ENCODE measurements at regions not wholly inside any gene's neighbourhood (a gene's known extent, or its start where the extent isn't known, plus 50 kb on each side); places are given as distances from the start of the nearest gene placed in this dataset.
A peak's percentile ranks its signal among the peaks of the same experiment; 100 is the strongest.

DNA sequence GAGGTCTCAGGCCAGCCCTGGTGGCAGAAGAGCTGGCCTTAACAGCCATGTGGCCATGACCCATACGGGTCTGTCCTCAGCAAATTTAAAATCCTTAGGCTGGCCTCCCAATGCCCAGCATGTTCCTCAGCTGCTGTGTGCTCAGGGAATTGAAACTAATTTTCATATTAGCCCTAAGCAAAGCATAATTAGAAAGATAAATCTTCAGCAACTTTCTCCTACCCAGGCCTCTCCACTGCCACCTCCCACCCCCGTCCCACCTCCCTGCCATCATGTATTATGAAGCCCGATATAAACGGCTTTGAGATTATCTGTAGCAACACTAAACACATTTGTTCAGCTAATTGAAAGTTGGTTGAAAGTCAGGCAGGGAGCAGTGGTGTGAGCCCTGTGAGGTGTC, 178.8 kb upstream of the NTM start:
- no peak for DNase-seq (ENCODE audit: low spot score)

DNA sequence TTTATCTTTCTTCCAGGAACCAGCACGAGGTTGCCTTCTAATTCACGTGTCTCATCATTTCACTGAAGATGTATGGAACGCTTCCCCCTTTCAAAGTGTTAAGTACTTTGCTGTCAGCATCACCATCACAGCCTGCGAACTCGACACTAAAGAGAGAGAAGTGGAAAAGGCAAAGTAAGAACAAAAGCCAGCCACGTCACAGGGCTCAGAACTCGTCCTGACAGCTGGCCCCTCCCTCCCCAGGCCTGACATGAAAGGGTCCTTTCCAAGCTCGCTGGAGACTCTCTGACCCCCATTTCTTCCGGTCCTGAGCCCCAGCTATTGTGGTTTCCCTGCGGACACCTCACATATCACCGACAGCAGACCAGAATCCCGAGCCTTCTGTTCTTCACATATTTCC, 177.8 kb upstream of the NTM start:
- no peak for DNase-seq (ENCODE audit: low spot score)

DNA sequence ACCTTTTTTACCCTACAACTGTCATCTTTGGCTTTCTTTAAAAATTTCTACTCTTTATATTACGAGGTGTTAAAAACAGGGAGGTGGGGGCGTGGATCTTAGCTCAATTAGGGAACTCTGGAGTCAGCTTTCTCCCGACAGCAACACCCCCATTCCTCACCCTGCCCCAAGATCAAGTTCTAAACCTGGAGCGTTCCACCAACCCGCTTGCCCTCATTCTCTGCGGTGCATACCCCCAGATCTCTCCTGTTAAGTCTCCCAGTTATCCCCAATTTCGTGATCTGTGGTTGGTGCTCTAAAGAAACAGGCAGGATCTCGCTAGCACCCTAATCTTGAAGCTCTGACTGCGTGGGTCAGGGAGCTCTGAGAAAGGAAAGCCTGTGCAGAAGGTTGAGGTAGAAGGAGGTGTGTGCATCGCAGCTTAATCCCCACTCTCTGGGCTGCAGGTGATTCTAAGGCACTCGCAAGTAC, 177.3 kb upstream of the NTM start:
- DNase-seq (ENCODE audit: low spot score) = no peak

DNA sequence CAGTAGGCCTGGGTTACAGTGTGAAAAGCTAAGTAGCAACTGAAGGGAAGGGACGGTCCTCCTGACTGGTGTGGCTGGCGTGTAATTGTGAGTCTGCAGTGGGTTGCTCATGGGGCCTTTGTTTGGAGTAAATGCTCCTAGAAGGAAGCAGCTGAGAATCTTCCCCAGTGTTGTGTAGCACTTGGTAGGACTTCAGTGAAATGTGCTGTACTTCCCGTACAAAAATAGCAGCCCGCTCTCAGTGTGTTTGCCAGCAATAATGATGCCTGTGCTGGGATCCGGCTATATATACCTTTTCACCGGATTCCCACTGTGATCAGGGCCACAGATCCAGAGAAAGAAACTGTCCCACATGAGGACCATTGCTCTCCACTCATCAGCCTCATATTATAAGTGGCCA, 175.7 kb upstream of the NTM start:
- DNase-seq (ENCODE audit: low spot score) = no peak

DNA sequence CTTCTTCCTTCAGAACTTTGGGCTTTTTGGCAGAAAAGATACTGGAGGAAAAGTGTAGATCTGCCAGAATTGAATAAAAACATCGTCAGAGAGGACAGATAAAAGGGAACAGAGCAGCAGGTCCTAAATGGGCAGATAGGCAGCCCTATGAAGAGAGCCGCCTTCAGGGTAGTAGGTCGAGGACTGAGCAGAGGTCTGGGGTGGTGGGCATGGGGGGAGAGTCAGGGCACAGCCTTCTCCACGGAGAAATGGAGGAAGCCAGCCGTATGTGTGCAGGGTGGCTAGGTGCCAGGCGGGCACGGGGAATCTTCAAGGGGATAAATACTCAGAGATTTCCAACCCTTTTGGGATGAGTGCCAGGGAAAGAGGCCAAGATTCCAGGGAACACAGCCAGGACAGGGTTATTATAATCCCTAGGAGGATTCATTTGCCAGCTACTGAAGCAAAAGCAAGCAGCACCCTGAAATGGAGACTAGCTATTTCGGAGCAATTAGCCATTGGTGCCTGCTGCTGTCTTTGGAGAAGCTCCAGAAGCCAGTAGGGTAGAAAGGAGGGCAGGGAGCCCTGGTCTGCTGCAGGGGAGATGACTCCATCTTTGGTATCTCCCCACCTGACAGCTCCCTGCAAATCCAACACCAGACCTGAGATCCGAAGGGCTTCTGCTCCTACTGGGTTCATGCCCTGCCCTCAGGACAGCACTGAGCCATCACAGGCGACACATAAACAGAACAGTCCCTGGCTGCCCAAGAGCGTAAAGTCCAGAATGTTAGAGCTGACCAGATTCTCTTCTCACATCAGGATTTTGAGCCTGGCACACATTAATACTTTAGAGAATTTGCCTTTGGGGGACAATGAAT, 174.5 kb upstream of the NTM start:
- DNase-seq (ENCODE audit: low spot score) = no peak

DNA sequence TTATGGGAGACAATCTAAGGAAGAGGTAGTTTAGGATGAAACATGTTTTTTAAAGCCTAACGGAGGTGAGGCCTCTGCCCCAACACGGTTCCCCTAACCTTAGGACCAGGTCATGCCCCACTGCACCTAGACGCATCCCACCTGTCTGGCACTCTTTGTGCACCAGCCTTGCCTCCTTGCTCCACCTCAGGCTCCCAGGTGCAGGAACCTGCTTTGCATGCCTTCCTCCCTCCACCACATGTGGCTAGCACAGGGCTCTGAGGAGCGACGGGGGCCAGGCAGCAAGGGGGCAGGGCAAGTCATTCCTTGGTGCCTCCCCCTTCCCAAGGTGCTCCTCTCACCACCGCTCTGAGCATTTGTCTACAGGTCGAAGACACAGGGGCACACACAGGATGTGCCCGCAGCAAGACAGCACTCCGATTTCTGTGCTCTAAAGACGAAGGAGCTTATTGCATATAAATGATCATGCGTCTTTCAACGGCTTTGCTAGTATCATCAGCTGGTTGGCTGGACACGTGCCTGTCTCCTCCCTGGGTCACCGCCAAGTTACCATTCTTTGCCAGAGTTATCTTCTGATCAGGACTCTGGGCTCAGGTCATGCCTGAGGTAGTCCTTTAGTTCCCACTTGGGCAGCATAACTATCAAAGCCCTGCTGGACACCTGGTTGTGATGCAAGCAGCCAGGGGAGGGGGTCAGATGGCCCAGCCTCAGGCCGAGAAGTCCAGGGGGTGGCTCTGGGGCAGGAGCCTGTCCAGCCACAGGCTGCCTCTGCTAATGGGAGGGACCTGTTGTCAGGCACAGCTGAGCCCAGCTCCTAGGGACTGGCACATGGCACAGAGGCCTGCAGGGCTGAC, 172.0 kb upstream of the NTM start:
- no peak for DNase-seq (ENCODE audit: low spot score)

DNA sequence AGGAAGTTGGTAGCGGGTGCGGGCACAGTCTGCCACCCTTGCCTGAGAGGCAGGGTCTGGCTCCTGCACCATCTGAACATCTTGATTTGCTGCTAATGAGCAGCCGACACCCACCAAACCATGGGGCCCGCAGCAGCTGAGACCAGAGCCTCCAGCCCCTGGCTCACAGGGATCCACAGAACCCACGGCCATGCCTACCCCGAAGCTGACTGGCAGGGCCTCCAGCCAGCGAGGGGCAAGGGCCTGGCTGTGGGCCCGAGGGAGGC, 171.5 kb upstream of the NTM start:
- DNase-seq (ENCODE audit: low spot score) = no peak

DNA sequence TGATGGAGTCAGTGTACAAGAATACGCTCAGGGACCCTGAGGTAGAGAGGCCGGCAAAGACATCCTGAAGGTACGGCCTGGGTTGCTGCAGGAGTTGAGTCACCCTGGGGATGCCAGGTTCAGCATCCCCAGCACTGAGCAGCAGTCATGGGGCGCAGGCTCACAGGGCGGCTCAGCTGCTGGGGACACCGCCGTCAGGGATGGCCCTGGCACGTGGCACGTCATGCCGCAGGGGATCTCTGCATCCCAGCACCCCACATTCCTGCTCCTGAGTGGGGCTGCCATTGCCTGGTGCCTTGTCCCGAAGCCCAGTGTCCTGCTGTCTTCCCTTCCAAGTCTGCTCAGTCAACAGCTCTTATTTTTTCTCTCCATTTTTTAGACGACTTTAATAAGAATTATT, 168.7 kb upstream of the NTM start:
- DNase-seq (ENCODE audit: low spot score) = no peak

DNA sequence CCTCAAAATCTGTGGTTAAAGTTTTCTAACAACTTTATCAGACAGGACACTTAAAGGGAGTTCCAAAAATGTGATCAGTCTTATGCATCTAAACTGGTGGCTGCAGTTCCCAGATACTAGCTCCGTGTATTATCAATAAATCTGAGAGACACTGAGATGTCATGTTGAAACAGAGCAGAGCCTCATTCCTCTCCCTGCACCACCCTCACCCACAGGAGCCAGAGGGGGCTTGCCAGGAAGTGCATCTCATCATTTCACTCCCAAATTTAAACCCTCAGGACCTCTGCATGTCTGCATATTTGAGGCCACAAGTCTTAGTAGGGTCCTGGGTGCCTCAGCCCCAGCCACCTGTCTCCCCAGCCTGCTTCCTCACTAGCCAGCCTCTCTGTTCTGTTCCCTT, 167.4 kb upstream of the NTM start:
- no peak for DNase-seq (ENCODE audit: low spot score)

DNA sequence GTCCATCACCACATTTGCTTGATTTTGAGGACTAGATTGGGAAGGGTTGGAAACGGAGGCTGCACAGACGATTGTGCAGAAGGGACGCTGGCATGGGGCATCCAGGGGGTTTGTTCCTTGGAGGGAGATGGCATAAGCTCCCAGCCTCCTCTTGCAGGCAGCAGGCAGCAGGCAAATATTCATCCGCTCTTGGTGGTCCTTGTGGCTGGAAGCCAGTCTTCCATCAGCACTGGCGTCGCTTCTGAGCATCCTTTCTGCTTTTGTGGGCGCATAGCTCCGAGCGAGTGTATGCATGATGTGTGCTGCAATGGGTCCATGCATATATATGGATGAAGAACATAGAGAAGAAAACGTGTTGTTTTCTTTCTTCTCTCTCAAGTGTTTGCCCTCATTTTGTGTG, 166.1 kb upstream of the NTM start:
- no peak for DNase-seq (ENCODE audit: low spot score)

DNA sequence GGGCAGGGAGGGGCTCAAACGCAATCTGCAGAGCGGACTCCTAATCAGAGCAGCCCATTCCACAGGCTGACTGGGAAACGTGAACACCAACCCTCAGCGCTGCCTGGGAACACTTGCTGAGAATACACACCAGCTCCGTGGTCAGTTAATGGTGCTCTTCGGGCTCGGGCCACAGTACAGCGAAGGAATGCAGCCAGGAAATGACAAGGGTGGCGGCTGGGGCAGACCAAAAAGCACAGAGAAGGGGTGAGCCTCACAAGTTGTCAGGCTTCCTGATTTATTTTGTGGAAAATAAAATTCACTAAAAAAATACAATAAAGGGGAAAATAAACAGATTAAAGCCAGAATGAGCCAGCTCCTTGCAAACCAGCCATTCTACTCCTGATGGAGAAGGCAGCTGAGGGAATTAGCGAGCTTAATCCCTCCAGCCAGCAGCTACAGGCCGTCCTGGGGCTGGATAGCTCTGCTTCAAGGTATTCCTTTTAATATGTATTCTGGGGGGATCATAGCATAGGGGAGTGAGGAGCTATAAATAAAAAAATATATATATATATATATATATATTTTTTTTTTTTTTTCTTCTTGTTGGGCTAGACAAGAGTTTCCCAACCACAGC, 165.5 kb upstream of the NTM start:
- no peak for DNase-seq (ENCODE audit: low spot score)

DNA sequence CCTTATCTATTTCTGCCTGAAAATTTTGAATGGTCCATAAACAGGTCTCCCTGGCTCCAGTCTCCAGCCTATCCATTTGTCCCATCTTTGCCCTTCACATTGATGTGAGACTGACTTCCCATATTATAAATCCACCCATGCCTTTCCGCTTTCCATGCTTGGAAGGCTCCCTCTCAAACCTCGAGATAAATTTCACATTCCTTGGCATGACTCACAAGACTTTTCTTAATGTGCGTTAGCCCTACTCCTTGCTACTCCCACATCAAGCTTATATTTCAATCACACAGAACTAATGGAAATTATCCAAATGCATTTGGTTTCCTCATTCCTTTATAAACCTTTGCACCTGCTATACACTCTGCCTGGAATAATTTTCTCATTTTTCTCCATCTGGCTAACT, 163.7 kb upstream of the NTM start:
- no peak for DNase-seq (ENCODE audit: low spot score)

DNA sequence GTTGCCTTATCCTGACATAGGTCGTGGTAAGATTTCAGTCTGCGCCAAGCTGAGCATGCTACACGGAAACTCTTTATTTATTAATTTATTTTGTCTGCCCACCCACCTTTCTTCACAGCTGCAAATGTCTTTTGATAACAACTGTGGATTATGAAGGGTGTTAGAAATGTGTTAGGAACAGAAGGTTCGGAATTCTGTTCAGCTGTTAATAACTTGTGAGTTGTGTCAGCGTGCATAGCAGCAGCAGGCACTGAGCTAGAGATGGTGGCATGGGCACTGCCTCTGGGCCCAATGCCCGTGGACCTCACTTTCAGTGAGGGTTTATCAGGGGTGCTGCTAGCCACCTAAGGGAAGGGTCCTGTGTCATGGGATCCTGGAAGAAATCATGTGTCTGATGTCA, 162.5 kb upstream of the NTM start:
- no peak for DNase-seq (ENCODE audit: low spot score)

DNA sequence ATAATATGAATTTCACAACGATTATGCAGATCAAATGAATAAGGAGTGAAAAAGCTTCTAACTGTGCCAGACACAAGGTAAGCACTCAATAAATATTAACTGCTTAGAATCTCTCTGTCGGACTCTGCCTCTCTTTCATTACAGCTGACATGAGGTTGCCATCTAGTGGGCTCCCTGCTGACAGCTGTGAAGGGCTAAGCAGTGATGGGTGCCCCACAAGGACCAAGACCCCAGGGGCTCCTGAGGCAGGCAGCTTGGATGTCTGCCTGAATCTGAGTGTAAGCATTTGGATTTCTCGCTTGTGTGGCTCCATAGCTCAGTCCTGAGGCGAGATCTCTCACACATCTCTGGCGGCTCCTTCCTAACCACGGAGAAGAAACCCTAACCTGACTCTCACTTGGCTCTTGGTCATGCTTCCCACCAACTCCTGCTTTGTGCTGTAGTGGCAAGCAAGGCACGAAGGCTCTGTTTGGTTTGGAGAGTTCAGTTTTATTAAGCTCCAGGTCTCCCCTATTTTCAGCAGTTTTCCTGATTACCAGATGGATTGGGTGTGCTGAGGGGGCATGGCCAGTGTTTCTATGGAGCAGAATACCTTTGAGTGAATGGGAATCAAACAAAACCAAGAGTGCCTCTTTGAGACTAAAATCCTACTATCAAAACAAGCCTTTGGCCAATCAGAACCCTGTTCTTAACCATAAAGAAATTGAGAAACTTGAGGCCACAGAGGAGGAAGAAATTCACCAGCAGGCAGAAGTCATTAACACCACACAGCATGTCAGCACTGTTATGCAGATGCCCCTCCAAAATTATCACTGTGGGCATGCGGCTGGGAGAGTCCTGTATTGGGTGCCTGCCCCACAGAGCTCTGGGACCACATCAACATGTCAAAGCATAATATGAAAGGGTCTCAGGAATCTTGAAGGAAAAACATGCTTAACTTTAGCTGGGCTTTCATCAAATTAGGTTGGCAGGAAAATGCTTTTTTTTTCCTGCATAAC, 152.8 kb upstream of the NTM start:
- peak; percentile 7 for DNase-seq (ENCODE audit: low spot score)

DNA sequence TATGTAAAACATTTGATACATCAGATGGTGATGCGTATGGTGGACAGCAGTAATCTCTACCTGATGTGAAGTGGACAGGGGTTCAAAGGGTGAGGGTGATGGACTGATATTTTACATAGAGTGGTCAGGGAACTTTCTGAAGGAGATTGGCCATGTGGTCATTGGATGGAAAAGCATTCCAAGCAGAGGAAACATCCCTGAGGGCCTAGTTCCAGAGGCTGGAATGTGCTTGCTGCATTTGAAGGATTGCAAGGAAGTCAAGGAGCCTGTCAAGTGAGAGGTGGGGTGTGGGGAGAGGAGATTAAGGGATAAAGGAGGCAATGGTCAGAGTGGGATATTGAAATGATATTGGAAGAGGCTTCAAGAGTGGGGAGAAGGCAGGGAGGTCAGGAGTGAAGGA, 151.9 kb upstream of the NTM start:
- no peak for DNase-seq (ENCODE audit: low spot score)

DNA sequence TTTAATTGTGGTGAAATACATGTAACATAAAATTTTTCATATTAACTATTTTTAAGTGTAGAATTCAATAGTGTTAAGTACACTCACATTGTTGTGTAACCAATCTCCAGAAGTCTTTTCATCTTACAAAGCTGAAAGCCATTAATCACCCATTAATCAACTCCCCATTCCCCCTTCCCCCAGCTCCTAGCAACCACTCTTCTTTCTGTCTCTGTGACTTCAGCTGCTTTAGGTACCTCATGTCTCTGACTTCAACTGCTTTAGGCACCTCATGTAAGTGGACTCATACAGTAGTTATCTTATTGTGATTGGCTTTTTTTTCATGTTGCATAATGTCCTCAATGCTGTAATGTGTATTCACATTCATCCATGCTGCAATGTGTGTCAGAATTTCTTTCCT, 150.8 kb upstream of the NTM start:
- DNase-seq (ENCODE audit: low spot score) = no peak

DNA sequence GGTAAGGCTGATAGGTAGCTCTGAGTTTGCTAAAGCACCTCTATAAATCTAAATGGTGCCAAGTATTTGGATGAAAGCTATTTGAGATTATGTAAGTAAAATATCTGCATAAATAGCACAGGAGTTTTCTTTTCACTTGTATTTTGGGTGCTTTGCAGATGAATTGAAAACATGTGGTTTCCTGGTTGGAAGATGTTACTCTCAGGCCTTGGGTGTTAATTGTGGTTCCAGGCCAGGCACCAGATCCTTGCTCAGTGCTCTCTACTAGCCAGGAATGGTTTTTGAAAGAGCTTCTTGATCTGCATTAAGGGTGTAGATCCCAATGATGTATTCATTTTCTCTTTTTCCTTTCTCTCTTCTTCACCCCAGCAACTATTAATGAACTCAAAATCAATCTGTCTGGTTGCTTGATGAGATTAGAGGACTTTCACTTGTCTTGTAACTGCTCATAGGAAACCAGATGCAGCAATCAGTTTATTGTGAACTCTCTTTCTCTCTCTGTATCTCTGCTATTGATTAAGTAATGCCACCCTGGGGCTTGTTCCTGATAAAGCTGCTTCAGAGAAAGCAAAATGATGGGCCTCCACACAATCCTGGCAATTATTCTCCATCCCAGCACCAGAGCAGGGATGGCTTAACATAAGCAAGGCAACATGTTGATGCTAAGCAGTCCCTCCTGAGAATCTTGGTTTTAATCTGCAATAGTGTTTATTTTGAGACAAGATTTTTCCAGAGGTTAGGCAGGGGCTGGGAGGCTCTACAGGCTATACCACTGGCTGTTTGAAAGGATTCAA, 147.0 kb upstream of the NTM start:
- no peak for DNase-seq (ENCODE audit: low spot score)

DNA sequence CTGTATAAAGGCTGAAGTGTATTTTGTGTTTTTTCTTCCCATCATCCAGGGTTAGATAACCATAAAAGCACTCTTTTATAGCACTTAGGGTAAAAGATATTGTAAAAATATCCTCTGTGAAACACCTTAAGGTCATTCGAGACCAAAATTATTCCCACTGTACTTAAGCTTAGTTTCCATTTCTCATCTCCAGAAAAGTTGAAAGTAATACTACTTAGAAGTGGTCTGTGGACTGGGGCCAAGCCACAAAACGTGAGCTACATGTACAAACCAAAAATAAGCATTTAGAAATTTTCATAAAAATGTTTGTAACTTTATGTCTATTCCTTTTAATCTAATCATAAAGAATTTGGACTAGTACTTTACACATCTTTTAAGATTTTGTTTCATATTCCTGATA, 142.0 kb upstream of the NTM start:
- no peak for DNase-seq (ENCODE audit: low spot score)

DNA sequence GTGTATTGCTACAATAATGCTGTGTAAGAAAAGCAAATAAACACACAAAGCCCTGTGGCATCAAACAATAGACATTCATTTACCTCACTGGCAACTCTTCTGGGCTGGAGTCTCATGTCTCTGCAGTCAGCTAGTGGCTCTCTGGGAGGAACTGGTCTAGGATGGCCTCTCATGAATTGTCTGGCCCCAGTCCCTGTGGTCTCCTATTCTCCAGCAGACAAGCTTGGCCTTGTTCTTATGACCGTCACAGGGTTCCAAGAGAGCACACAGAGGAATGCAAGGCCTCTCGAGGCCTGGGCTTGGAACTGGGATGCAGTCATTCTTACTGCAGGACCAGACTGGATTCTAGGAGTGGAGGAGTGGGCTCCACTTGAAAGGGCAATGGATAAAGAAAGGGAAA, 141.2 kb upstream of the NTM start:
- DNase-seq (ENCODE audit: low spot score) = no peak

DNA sequence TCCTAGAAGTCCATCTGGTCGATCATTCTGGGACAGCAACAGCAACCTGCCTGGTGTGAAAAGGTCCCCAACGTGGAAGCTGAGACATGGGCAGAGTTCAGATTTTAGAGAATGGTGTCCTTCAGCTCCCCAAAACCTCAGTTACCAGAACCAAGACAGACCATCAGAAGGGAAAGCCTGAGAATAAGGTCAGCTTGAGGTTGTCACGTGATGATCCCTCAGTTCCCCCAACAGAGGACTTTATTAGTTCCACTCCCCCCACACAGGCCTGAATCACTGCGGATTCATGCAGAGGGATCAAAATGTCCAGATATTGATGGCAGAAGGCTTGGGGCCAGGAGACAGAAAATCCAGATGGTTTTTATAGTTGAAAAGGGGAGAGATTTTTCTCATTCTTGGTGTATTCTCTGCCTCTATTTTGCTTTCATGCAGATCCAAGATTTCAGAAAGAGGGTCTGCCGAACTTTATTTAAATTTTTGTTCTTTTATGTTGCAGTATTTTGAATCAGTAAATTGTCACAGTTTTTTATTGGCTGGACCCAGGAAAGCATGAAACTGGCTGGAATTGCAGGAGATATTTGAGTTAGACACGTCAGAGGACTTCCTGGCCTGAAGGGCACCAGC, 139.0 kb upstream of the NTM start:
- DNase-seq (ENCODE audit: low spot score) = no peak

DNA sequence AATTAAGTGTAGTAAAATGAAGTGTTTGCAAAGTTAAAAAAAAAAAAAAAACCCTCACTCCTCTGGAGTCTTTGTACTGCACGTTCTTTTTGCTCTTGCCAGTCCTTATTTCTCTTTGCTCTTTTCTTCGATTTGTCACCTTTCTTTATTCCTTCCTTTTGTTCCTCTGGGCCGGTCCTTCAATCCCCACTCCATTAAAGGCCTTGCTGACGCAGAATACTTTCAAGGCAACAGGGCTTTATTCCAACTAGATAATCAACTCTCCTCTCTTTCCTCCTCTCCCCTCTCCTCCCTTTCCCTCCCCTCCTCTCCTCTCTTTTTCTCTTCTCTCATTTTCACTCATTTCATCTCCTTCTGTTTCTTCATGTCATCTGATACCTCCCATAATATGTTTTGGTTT, 138.2 kb upstream of the NTM start:
- no peak for DNase-seq (ENCODE audit: low spot score)
